HL-60 (cell line): ENCODE measurements at regions not wholly inside any gene's neighbourhood (a gene's known extent, or its start where the extent isn't known, plus 50 kb on each side); places are given as distances from the start of the nearest gene placed in this dataset.
"Not testable (repeated sequence)": the region's sequence is repeated elsewhere in the genome, so short reads cannot be mapped to it uniquely, and the experiment has no call there.

Experiments used
- DNase-seq, 2 experiments: peaks; one replicate each; pipeline ENCODE4 v3.0.0-alpha.2; 2010 to 2020; ENCODE audit warnings: low read depth in 1 of 2, low spot score in 1 of 2
- H3K27ac ChIP-seq: fragments of 250-450 bp; sonication (Bioruptor Pico); replicated peaks from 2 replicates; pipeline ENCODE4 v1.5.1; 2020; ENCODE audit warnings: mild to moderate bottlenecking, moderate library complexity
- H3K27me3 ChIP-seq: fragments of 250-450 bp; sonication (Bioruptor Pico); 2 replicates; pipeline ENCODE4 v1.5.1; 2021; ENCODE audit warnings: mild to moderate bottlenecking, moderate library complexity; ENCODE audit not compliant: insufficient read depth, poor library complexity, severe bottlenecking
- H3K4me3 ChIP-seq: replicated peaks from 2 replicates; pipeline ENCODE4 v1.5.1; 2011; ENCODE audit warnings: mild to moderate bottlenecking, control low read depth, low read length; ENCODE audit not compliant: insufficient read depth
- CTCF ChIP-seq: IDR thresholded peaks from one replicate; pipeline ENCODE4 v1.5.1; 2011; ENCODE audit warnings: low read length, control low read depth, inconsistent platforms; ENCODE audit not compliant: insufficient read depth
- GABPA ChIP-seq: IDR thresholded peaks from 2 replicates; pipeline ENCODE4 v1.6.1; 2012; ENCODE audit warnings: low read depth
- POLR2AphosphoS5 ChIP-seq: IDR thresholded peaks from 2 replicates; pipeline ENCODE4 v1.6.1; 2012; ENCODE audit warnings: low read depth
- REST ChIP-seq: IDR thresholded peaks from 2 replicates; pipeline ENCODE4 v1.6.1; 2012; ENCODE audit warnings: low read depth; ENCODE audit not compliant: insufficient replicate concordance
- SPI1 ChIP-seq: IDR thresholded peaks from 2 replicates; pipeline ENCODE4 v1.6.1; 2012; ENCODE audit warnings: low read depth, mild to moderate bottlenecking, borderline replicate concordance

DNA sequence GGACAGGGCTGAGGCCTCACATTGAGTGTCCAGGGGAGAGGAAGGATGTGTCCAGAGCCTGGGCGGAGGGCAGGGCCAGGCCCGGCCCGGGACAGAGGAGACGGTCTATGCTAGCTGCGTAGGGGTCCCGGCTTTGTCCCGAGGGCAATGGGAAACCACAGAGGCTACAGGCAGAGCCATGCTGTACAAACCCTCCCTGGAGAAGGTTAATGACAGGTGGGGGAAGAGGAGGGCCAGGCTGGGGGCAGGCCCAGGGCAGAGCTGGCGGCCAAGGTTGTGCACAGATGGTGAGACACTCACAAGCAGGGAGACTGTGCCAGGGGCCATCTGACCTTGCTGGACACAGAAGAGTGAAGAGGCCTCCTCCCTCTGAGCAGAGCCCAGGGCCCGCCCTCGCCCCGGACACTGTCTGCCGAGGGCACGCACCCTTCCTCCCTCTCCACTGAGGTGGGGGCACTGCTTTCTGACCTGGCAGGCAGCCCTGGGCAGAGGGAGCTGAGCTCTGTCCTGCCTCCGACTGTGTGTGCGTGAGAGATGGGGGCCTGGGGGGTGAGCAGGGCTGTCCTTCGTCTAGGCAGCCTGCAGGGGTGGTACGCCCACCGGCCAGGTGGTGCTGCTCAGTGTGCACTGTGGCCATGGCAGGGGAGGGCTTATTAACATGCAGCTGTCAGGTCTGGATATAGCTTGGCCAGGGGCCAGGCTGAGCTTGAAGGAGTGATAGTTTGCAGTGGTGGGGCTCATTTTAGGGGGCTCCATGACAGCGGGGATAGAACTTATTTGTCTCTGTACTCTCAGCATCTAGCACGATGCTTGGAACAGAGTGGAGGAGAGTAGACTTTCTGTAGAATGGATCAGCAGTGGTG lies 75.7 kb upstream of the LRPAP1 start:
- no peak overlapping the region for H3K4me3 ChIP-seq
- DNase-seq: no peak
- no peak overlapping the region for H3K27ac ChIP-seq
- no peak for TF ChIP-seq POLR2AphosphoS5
- no peak for TF ChIP-seq REST
- no peak for TF ChIP-seq CTCF
- no peak for TF ChIP-seq GABPA
- TF ChIP-seq SPI1: no peak
- no peaks in the 10 kb centered on the region for H3K27me3 ChIP-seq

DNA sequence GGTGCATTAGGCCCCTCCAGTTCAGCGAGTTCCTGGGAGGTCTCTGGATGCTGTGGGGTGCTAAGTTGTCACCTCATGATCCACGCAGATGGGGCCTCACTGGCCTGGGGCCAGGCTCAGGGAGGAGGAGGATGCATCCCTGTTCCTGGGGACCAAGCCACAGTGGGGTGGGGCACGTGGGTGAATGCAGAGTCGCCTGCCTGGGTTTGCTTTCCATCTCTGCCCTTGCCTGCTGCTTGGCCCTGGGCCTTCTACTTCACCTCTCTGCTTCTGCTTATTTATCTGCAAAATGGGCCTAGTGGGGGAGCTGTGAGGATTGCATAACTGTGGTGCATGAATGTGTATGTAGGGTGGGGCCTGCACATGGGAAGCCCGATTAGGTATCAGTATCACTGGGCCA lies 74.6 kb upstream of the LRPAP1 start:
- not testable (repeated sequence) for H3K27me3 ChIP-seq, H3K4me3 ChIP-seq, H3K27ac ChIP-seq, DNase-seq

- not testable (repeated sequence) for H3K4me3 ChIP-seq, H3K27me3 ChIP-seq, H3K27ac ChIP-seq, DNase-seq
Observed at GRCh38 chr4:3606271-3606670, 74.0 kb upstream of the LRPAP1 start.

GRCh38 chr4:3605491-3605890 lies 73.3 kb upstream of the LRPAP1 start:
- H3K4me3 ChIP-seq: no peak overlapping the region
- no peak for DNase-seq
- H3K27me3 ChIP-seq: no peaks in the 10 kb centered on the region
- no peak overlapping the region for H3K27ac ChIP-seq
- TF ChIP-seq REST (no peak), GABPA (no peak), CTCF (no peak)

DNA sequence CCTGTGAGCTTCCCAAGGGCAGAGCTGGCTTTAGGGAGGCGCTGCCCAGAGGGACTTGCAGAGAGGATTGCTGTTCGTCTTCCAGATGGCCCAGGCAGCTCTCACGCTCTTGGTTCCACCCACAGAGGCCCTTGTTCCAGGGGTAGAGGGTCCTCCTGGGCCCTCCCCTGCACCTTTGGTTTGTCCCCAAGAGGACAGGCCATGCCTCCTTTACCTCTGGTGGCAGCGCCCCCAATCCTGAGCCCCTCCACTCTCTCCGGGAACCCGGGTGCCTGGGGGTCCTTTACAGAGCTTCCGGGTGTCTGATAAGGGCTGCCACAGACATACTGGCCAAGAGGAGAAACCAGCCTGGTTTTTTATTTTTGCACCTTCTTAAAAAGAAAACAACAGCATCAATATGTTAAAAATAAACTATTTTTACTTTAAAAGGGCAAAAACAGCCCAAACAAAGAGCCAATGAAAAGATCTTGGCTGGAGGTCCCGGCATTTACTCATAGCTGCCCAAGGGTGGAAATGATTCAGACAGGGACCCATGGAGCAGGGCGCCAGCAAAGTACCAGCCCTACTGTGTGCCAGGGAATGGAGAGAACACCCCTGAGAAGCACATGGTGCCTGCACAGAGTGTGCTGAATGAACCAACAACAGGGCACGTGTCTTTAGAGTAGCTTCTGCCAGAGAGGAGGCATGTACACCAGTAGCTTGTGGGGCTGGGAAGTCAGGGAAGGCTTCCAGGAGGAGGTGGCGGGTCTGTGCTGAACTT lies 70.8 kb upstream of the LRPAP1 start:
- H3K4me3 ChIP-seq, H3K27me3 ChIP-seq, DNase-seq, H3K27ac ChIP-seq: not testable (repeated sequence)
